GM12878 (cell line): ENCODE measurements at regions not wholly inside any gene's neighbourhood (a gene's known extent, or its start where the extent isn't known, plus 50 kb on each side); places are given as distances from the start of the nearest gene placed in this dataset.

Experiments
- ATAC-seq: fragments of 200-7000 bp; cut with Tn5 transposase; 3 replicates; pipeline ENCODE4 v1.9.1; 2020; ENCODE audit warnings: mild to moderate bottlenecking, moderate library complexity
- BruUV-seq: library from RNA; stranded (reverse); fragments of 400-500 nt; replicated peaks from 2 replicates; lab custom pipeline; 2021; lab: Mats Ljungman, UMichigan
- CTCF ChIA-PET: fragments of 300-600 bp; sonication (Branson Sonifier 250); formaldehyde crosslinking; extraction: SDS; loops from one replicate; lab custom pipeline; 2021; ENCODE audit warnings: inconsistent platforms; lab: Yijun Ruan, JAX
- POLR2A ChIA-PET: fragments of 350-600 bp; formaldehyde crosslinking; extraction: SDS; loops from one replicate; lab custom pipeline; 2021; ENCODE audit warnings: inconsistent platforms; lab: Charles Lee
- RAD21 ChIA-PET: fragments of 300-600 bp; sonication (Branson Sonifier 250); formaldehyde crosslinking; loops from one replicate; lab custom pipeline; 2023; ENCODE audit warnings: antibody characterized with exemption; ENCODE audit not compliant: unreplicated experiment; lab: Charles Lee
- SMC1A ChIA-PET: fragments of 300-600 bp; sonication (Branson Sonifier 250); formaldehyde crosslinking; loops from one replicate; lab custom pipeline; 2023; ENCODE audit not compliant: unreplicated experiment, uncharacterized antibody; lab: Charles Lee
- DNase-seq: peaks from one replicate; pipeline ENCODE4 v3.0.0-alpha.2; 2011; ENCODE audit warnings: low read depth, low spot score
- FAIRE-seq: peaks from 3 replicates; lab custom pipeline; 2011; peaks lifted over from hg19 to GRCh38; lab: Jason Lieb, UNC
- H2AFZ ChIP-seq: 2 replicates; pipeline ENCODE4 v1.6.0; 2011; ENCODE audit warnings: low read depth, low read length, control low read depth; ENCODE audit not compliant: control insufficient read depth
- H3K27ac ChIP-seq: 2 replicates; pipeline ENCODE4 v1.5.1; 2011; ENCODE audit warnings: control low read depth; ENCODE audit not compliant: control insufficient read depth, insufficient read depth
- H3K27me3 ChIP-seq, 2 experiments: replicated peaks in 1 of 2; 2 replicates each; pipeline versions ENCODE4 v1.6.0 to v1.6.1; 2011; ENCODE audit warnings: low read length in 1 of 2; ENCODE audit not compliant: control insufficient read depth in 2 of 2, insufficient read depth in 2 of 2
- H3K36me3 ChIP-seq, 2 experiments: 2 replicates each; pipeline ENCODE4 v1.5.1; 2011; ENCODE audit warnings: low read length in 1 of 2; ENCODE audit not compliant: control insufficient read depth in 2 of 2, insufficient read depth in 2 of 2
- H3K4me1 ChIP-seq: 2 replicates; pipeline ENCODE4 v1.6.1; 2011; ENCODE audit warnings: mild to moderate bottlenecking, low read length, moderate library complexity, mixed read lengths; ENCODE audit not compliant: control insufficient read depth, insufficient read depth
- H3K4me2 ChIP-seq: 2 replicates; pipeline ENCODE4 v1.6.0; 2011; ENCODE audit warnings: control low read depth; ENCODE audit not compliant: control insufficient read depth, insufficient read depth
- H3K4me3 ChIP-seq: fragments of 200-600 bp; sonication (generic); 2 replicates; pipeline ENCODE4 v1.5.1; 2016
- H3K79me2 ChIP-seq: 2 replicates; pipeline ENCODE4 v1.6.0; 2011; ENCODE audit warnings: low read length; ENCODE audit not compliant: control insufficient read depth, insufficient read depth
- H3K9ac ChIP-seq: 2 replicates; pipeline ENCODE4 v1.8.0; 2011; ENCODE audit warnings: low read length, control low read depth, mixed read lengths; ENCODE audit not compliant: control insufficient read depth, insufficient read depth
- H3K9me3 ChIP-seq: replicated peaks from 3 replicates; pipeline ENCODE4 v1.5.1; 2011; ENCODE audit warnings: mild to moderate bottlenecking, low read length; ENCODE audit not compliant: control insufficient read depth, insufficient read depth
- H4K20me1 ChIP-seq: 2 replicates; pipeline ENCODE4 v1.6.0; 2011; ENCODE audit not compliant: control insufficient read depth, insufficient read depth
- CBX3 ChIP-seq: fragments of 200-600 bp; sonication (generic); IDR thresholded peaks from 2 replicates; pipeline ENCODE4 v1.6.1; 2016; ENCODE audit warnings: low read depth, borderline replicate concordance
- CREM ChIP-seq: IDR thresholded peaks from 2 replicates; pipeline ENCODE4 v1.6.1; 2014; ENCODE audit warnings: antibody characterized with exemption, low read depth
- EED ChIP-seq: sonication (generic); IDR thresholded peaks from 2 replicates; pipeline ENCODE4 v1.6.1; 2016; ENCODE audit warnings: antibody characterized with exemption, low read depth
- HDAC2 ChIP-seq: fragments of 200-600 bp; sonication (generic); IDR thresholded peaks from 2 replicates; pipeline ENCODE4 v1.6.1; 2017
- IKZF2 ChIP-seq, 2 experiments: fragments of 450-650 bp; IDR thresholded peaks; 2 replicates each; pipeline ENCODE4 v1.6.1; 2017; ENCODE audit warnings: mild to moderate bottlenecking in 2 of 2, moderate library complexity in 2 of 2
- IRF4 ChIP-seq: IDR thresholded peaks from 2 replicates; pipeline ENCODE4 v1.6.1; 2011; ENCODE audit warnings: low read depth, low read length
- JUND ChIP-seq: IDR thresholded peaks from 2 replicates; pipeline ENCODE4 v1.6.1; 2012; ENCODE audit warnings: low read depth, mild to moderate bottlenecking, low read length, improper control_type of control experiment, moderate library complexity
- NRF1 ChIP-seq: conservative IDR thresholded peaks from 2 replicates; pipeline ENCODE4 v1.6.1; 2011; ENCODE audit warnings: mild to moderate bottlenecking, low read depth, low read length, improper control_type of control experiment
- PAX5 ChIP-seq: IDR thresholded peaks from 2 replicates; pipeline ENCODE4 v1.6.1; 2011; ENCODE audit warnings: low read depth, low read length, borderline replicate concordance
- POLR2AphosphoS2 ChIP-seq: IDR thresholded peaks from 2 replicates; pipeline ENCODE4 v1.6.1; 2011; ENCODE audit warnings: low read depth, mild to moderate bottlenecking, low read length, improper control_type of control experiment, moderate library complexity
- RB1 ChIP-seq: fragments of 450-650 bp; formaldehyde crosslinking; IDR thresholded peaks from 2 replicates; pipeline ENCODE4 v1.6.1; 2017; ENCODE audit warnings: mild to moderate bottlenecking, borderline replicate concordance
- RELA ChIP-seq: fragments of 450-650 bp; IDR thresholded peaks from 2 replicates; pipeline ENCODE4 v1.8.0; 2014; ENCODE audit warnings: borderline replicate concordance; ENCODE audit not compliant: partially characterized antibody
- TAF1 ChIP-seq: IDR thresholded peaks from 2 replicates; pipeline ENCODE4 v1.6.1; 2011; ENCODE audit warnings: mild to moderate bottlenecking, low read depth, low read length, borderline replicate concordance
- USF1 ChIP-seq: IDR thresholded peaks from 2 replicates; pipeline ENCODE4 v1.6.1; 2011; ENCODE audit warnings: borderline replicate concordance, low read depth, mild to moderate bottlenecking, moderate library complexity, mixed read lengths, low read length; ENCODE audit not compliant: insufficient read depth; ENCODE audit errors: extremely low read length
- WRNIP1 ChIP-seq: IDR thresholded peaks from 2 replicates; pipeline ENCODE4 v1.6.1; 2011; ENCODE audit warnings: low read depth, low read length, improper control_type of control experiment, borderline replicate concordance
- WGBS: methylation state at CpG from one replicate; pipeline ENCODE4 v1.1.6; 2016; ENCODE audit warnings: low lambda C conversion rate; ENCODE audit not compliant: insufficient replicate concordance, insufficient coverage; ENCODE audit errors: missing lambda C conversion rate; 5-methylcytosine and 5-hydroxymethylcytosine counted together
- in situ Hi-C: fragments of 300-500 bp; cut with MboI; formaldehyde crosslinking; loops from 9 replicates; pipeline ENCODE4 v1.14.3; 2018; ENCODE audit warnings: mixed read lengths
- intact Hi-C: fragments of 100-400 bp; cut with micrococcal nuclease; formaldehyde crosslinking; loops from one replicate; pipeline ENCODE4 v1.14.2; 2022; ENCODE audit not compliant: unreplicated experiment
- TF ChIP-seq, protein P1 (sequence below): fragments of 450-650 bp; conservative IDR thresholded peaks from 2 replicates; pipeline ENCODE4 v1.6.1; 2017; ENCODE audit warnings: mild to moderate bottlenecking, moderate library complexity
- TF ChIP-seq, protein P2 (sequence below): fragments of 450-650 bp; IDR thresholded peaks from 2 replicates; pipeline ENCODE4 v1.6.1; 2014; ENCODE audit warnings: mild to moderate bottlenecking
- TF ChIP-seq, protein P3 (sequence below): fragments of 450-650 bp; IDR thresholded peaks from 2 replicates; pipeline ENCODE4 v1.6.1; 2017; ENCODE audit warnings: mild to moderate bottlenecking

DNA sequence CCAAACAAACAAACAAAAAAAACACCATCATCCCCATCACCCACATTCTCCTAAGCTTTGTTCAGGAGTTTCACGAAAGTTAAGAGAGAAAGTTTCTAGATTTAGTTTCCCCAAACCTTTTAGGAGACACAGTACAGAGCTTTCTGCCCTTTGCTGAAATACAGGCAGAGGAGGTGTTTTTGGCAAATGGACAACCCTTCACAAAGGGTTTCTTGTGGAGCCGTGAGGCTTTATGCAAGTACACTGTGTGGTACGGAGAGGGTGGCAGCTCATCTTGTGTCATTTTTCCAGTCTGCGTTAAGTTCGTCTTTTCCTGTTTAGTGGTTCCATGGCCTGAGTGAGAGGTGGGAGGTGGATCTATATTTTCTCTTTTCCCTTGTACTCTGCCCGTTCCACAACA is 215.5 kb upstream of the PRKCQ start:
- in situ Hi-C loops, result no loop called here
- WGBS, result 45% methylated on average over 6 of the region's 6 CpGs
- Histone ChIP-seq H2AFZ (no peak overlapping the region), H3K4me3 (no peak overlapping the region), H3K27ac (no peak overlapping the region), H3K9me3 (no peaks in the 10 kb centered on the region), H3K27me3 (no peaks in the 10 kb centered on the region), H3K79me2 (no peaks in the 10 kb centered on the region), H3K36me3 (no peaks in the 10 kb centered on the region), H4K20me1 (no peaks in the 10 kb centered on the region), H3K4me2 (no peak overlapping the region), H3K4me1 (no peaks in the 10 kb centered on the region), H3K9ac (no peak overlapping the region)
- TF ChIP-seq PAX5, result no peak
- TF ChIP-seq JUND, result no peak
- TF ChIP-seq NRF1, result no peak
- no peak for TF ChIP-seq WRNIP1
- TF ChIP-seq, protein P1, sequence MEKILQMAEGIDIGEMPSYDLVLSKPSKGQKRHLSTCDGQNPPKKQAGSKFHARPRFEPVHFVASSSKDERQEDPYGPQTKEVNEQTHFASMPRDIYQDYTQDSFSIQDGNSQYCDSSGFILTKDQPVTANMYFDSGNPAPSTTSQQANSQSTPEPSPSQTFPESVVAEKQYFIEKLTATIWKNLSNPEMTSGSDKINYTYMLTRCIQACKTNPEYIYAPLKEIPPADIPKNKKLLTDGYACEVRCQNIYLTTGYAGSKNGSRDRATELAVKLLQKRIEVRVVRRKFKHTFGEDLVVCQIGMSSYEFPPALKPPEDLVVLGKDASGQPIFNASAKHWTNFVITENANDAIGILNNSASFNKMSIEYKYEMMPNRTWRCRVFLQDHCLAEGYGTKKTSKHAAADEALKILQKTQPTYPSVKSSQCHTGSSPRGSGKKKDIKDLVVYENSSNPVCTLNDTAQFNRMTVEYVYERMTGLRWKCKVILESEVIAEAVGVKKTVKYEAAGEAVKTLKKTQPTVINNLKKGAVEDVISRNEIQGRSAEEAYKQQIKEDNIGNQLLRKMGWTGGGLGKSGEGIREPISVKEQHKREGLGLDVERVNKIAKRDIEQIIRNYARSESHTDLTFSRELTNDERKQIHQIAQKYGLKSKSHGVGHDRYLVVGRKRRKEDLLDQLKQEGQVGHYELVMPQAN, result no peak
- TF ChIP-seq RELA, result no peak
- no peak for TF ChIP-seq CREM
- no peak for TF ChIP-seq HDAC2
- no peak for TF ChIP-seq RB1
- no peak for TF ChIP-seq CBX3
- no peak for TF ChIP-seq USF1
- TF ChIP-seq EED, result no peak
- no peak for TF ChIP-seq POLR2AphosphoS2
- no peak for TF ChIP-seq IKZF2 (IDR thresholded peaks at IDR 0.05)
- TF ChIP-seq IRF4, result no peak
- TF ChIP-seq TAF1, result no peak
- TF ChIP-seq, protein P2, sequence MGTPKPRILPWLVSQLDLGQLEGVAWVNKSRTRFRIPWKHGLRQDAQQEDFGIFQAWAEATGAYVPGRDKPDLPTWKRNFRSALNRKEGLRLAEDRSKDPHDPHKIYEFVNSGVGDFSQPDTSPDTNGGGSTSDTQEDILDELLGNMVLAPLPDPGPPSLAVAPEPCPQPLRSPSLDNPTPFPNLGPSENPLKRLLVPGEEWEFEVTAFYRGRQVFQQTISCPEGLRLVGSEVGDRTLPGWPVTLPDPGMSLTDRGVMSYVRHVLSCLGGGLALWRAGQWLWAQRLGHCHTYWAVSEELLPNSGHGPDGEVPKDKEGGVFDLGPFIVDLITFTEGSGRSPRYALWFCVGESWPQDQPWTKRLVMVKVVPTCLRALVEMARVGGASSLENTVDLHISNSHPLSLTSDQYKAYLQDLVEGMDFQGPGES, result no peak
- TF ChIP-seq, protein P3, sequence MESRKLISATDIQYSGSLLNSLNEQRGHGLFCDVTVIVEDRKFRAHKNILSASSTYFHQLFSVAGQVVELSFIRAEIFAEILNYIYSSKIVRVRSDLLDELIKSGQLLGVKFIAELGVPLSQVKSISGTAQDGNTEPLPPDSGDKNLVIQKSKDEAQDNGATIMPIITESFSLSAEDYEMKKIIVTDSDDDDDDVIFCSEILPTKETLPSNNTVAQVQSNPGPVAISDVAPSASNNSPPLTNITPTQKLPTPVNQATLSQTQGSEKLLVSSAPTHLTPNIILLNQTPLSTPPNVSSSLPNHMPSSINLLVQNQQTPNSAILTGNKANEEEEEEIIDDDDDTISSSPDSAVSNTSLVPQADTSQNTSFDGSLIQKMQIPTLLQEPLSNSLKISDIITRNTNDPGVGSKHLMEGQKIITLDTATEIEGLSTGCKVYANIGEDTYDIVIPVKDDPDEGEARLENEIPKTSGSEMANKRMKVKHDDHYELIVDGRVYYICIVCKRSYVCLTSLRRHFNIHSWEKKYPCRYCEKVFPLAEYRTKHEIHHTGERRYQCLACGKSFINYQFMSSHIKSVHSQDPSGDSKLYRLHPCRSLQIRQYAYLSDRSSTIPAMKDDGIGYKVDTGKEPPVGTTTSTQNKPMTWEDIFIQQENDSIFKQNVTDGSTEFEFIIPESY, result no peak
- no peak for FAIRE-seq
- intact Hi-C loops, result no loop called here
- RAD21 ChIA-PET, result no interaction called here
- no peak for ATAC-seq
- SMC1A ChIA-PET, result no interaction called here
- CTCF ChIA-PET, result no interaction called here
- no TSS peak for BruUV-seq
- POLR2A ChIA-PET, result no interaction called here
- no peak for DNase-seq
